ENCODE measurements at regions not wholly inside any gene's neighbourhood (a gene's known extent, or its start where the extent isn't known, plus 50 kb on each side); places are given as distances from the start of the nearest gene placed in this dataset.

GRCh38 chr4:95987851-95988250 is 148.0 kb downstream of the PDHA2 start:
- no peaks in the 10 kb centered on the region for H3K4me1 ChIP-seq (ENCODE audit: control insufficient read depth in 1 of 2, insufficient read depth in 2 of 2, low read length in 2 of 2)
- POLR2A ChIA-PET = no interaction called here
- RAD21 ChIA-PET (ENCODE audit: low non-redundant PET in 1 of 2, low total read pairs in 2 of 2, uncharacterized antibody in 2 of 2, unreplicated experiment in 2 of 2) = no interaction called here
- no peaks in the 10 kb centered on the region for H3K36me3 ChIP-seq (ENCODE audit: control insufficient read depth in 1 of 2, insufficient read depth in 2 of 2, low read length in 2 of 2)
- no peaks in the 10 kb centered on the region for H3K9me3 ChIP-seq (ENCODE audit: control insufficient read depth in 1 of 2, insufficient read depth in 1 of 2, low read depth in 1 of 2, low read length in 2 of 2)
- intact Hi-C loops (cut with micrococcal nuclease) = no loop called here
- no peak overlapping the region for H3K4me3 ChIP-seq (replicated peaks in 1 of 2; ENCODE audit: low read depth in 1 of 2, low read length in 2 of 2)
- DNase-seq (ENCODE audit: low read depth, low spot score) (no peak), ATAC-seq (no peak)
- CTCF ChIA-PET = no interaction called here
- no peaks in the 10 kb centered on the region for H3K27me3 ChIP-seq (ENCODE audit: insufficient read depth, low read length)
- no peak overlapping the region for H3K4me2 ChIP-seq (ENCODE audit: low read length)
- H3K79me2 ChIP-seq (ENCODE audit: insufficient read depth, low read length) = no peaks in the 10 kb centered on the region
- H3K27ac ChIP-seq (ENCODE audit: low read depth, low read length) = no peak overlapping the region
- no peak overlapping the region for H2AFZ ChIP-seq (ENCODE audit: low read depth, low read length, poor library complexity, severe bottlenecking)
- BruUV-seq (replicated peaks) = no TSS peak
- H4K20me1 ChIP-seq (ENCODE audit: insufficient read depth) = no peaks in the 10 kb centered on the region
- no peak overlapping the region for H3K9ac ChIP-seq (ENCODE audit: low read length)
- H3K9me2 ChIP-seq (ENCODE audit: insufficient read depth) = no peaks in the 10 kb centered on the region
- TF ChIP-seq TCF7L2 (IDR thresholded peaks at IDR 0.05; ENCODE audit: borderline replicate concordance, extremely low read depth, insufficient read depth, insufficient read length) (no peak), EZH2phosphoT487 (IDR thresholded peaks at IDR 0.05; ENCODE audit: borderline replicate concordance) (no peak), JUND (IDR thresholded peaks at IDR 0.05) (no peak), MAX (IDR thresholded peaks at IDR 0.05) (no peak), POLR2AphosphoS5 (IDR thresholded peaks at IDR 0.05; ENCODE audit: low read depth, low read length) (no peak), REST (IDR thresholded peaks at IDR 0.05; ENCODE audit: low read depth) (no peak), CTCF (IDR thresholded peaks at IDR 0.05 in 2 of 3, conservative IDR thresholded peaks at IDR 0.05 in 1 of 3; ENCODE audit: borderline replicate concordance in 1 of 3, insufficient read depth in 1 of 3, low read depth in 2 of 3, low read length in 2 of 3) (no peak), SIN3A (IDR thresholded peaks at IDR 0.05; ENCODE audit: low read depth) (no peak), FOSL1 (IDR thresholded peaks at IDR 0.05; ENCODE audit: low read depth) (no peak), SP1 (IDR thresholded peaks at IDR 0.05; ENCODE audit: low read depth) (no peak), ZBTB33 (IDR thresholded peaks at IDR 0.05; ENCODE audit: extremely low read depth, insufficient replicate concordance, low read length) (no peak), ATF3 (IDR thresholded peaks at IDR 0.05) (no peak), EGR1 (IDR thresholded peaks at IDR 0.05; ENCODE audit: low read depth) (no peak), SRF (IDR thresholded peaks at IDR 0.05; ENCODE audit: low read depth) (no peak)
